Forelimb muscle (tissue), 1 donor: ENCODE measurements at regions not wholly inside any gene's neighbourhood (a gene's known extent, or its start where the extent isn't known, plus 50 kb on each side); places are given as distances from the start of the nearest gene placed in this dataset.

Experiments
- DNase-seq: peaks from one replicate; pipeline ENCODE4 v3.0.0-alpha.2; 2013; ENCODE audit warnings: low read depth

DNA sequence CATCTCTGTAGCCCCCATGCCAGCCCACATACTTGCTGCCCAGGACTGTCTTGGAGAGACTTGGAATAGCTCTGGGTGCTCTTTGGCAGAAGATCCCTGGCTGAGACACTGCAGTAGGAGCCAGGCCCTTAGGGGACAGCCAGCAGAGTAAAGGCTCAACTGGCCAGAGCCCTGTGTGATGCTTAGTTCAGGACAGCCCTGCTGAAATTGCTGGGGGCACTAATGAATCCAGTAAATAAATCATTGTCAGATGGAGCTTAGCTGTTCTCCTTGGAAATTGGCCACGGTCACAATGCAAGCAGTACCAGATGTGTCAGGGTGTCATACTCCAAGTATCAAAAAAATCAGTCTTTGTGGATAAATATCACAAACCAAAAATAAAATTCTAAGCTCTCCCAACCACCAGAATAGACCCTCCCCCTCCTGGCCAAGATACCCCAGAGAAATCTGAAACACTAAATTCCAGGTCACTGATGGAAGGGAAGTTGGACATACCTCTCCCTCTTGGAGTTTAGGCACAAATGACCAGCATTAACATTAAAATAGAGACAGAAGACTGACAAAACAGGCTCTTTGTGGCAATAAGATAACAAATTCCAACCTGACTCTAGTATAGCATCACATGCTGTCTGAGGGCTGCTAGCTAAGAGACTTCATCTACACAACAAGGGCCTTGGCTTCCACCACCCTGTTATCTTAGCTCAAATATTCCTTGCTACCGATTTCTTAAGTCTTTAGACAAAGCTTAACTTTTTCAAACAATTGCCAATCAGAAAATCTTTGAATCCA lies 83.2 kb upstream of the DNAH14 start:
- DNase-seq: no peak

DNA sequence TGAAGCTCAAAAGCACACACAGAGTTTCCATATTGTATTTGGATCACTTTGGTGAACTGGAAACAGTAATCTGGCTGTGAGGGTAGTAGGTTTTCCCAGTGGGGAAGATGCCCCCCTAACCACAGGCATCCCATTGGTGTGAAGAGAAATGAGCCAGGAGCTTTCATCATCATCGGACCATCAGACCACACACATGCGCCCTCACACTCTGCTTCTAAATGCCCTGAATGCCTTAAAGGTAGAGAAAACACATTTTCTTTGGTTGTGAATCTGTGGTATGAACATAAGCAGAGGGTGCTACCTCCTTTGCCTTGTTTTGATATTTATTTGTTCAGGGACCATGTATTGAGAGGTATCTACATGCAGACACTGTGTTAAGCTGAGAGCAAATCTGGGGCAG lies 79.0 kb upstream of the DNAH14 start:
- no peak for DNase-seq

DNA sequence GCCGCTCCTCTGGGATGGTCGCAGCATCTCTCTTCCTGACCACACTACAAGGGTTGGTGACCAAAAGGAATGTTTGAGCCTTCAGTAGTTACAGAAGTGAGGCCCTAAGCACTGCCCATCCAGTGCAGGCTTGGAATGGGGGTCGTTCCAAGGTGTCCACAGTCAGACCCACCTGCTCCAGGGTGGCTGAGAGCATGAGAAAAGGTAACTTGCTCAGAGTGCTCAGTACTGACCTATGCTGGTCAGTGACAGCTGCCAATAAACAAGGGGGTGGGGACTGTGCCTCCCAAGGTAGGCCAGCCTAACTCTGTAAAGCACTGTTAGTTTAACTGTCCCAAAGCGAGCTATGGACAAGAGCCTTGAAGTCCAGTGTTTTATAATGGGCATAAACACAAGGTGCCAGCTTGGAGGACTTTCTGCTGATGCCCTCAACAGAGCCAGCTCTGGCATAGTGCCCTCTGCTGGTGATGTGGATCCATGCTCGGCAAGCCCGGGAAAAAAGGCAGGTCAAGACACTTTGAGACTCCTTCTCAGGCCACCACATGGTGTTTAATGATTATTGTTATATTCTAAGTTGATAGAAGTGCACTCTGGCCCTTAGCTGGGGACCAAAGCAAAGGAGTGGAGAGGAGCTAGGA lies 78.1 kb upstream of the DNAH14 start:
- no peak for DNase-seq

DNA sequence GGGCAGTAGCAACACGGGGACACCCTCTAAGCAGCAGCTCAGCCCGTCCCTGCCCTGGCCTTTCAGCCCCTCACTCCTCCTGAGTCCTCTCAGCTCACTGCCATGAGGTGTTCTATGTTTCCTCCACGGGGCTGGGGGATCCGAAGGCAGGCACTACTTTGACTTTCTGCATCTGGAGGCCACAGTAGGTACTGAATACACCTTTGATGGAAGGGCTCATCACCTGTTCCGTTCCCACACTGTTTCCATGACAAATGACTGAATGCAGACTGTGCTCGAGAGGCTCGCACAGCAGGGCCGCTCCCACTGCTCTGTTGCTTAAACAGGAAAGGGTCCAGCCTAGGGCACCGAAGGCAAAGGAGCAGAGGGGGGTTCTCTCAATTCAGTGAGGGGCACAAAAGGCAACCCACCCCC lies 77.6 kb upstream of the DNAH14 start:
- no peak for DNase-seq

DNA sequence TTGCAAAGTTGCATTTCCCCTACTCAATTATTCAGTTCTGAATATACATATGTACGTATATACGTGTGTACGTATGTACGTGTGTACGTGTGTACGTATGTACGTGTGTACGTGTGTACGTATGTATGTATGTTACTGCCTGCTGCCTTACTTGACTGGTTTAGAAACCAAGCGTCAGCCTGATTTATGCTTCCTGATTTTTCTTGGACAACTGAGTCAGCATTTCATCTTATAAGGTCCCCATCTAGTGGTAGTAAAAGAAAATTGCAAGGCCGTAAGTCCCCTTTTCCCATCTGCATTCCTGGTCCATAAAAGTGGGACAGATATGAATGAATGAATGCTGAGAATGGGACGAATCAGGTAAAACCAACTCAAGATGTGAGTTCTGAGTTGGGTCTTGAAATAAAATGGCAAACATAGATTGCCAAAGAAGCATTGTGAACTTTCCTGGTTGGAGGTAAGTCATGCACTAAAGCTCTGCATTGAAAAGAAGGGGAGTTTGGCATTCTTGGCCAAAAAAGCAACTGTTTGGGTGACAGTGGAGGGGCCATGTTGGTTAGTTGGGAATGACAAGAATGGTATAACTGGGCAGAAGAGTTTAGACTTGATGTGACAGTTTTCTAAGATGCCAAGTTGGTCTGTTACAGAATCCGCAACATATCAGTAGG lies 76.4 kb upstream of the DNAH14 start:
- DNase-seq: peak; percentile 14

DNA sequence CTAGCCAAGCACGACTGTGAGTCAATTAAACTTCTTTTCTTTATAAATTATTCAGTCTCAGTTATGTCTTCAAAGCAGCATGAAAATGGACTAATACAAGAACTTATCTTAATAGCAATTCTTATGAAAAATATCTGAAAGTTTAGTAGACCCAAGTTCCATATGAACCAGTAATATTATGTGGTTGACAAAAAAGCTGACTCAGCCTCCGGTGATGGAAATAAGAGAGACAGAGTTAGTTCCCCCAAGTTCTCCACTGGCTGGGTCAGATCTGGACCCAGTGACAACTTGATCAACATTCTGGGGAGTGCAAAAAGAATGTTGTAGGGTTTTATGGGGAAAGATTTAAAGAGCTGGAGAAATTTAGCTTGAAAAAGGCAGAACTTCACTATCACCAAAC lies 72.5 kb upstream of the DNAH14 start:
- no peak for DNase-seq

DNA sequence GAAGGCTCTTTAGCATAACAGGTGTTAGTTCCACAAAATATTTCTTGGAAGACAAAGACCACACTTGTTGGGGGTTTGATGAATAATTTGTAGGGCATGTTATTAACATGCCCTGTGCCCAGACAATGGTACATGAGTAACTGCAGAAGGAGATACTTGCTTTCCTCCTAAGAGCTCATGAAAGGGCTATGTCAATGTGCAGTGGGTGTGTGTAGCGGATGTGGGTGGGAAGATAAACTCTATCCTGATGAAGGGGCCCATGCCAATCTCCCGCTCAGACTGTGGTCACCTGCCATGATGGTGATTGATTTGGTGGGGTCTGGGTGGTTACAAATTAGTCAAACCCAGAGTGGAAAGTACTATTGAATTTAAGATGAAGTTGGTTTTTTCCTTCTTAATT lies 69.8 kb upstream of the DNAH14 start:
- DNase-seq: no peak

DNA sequence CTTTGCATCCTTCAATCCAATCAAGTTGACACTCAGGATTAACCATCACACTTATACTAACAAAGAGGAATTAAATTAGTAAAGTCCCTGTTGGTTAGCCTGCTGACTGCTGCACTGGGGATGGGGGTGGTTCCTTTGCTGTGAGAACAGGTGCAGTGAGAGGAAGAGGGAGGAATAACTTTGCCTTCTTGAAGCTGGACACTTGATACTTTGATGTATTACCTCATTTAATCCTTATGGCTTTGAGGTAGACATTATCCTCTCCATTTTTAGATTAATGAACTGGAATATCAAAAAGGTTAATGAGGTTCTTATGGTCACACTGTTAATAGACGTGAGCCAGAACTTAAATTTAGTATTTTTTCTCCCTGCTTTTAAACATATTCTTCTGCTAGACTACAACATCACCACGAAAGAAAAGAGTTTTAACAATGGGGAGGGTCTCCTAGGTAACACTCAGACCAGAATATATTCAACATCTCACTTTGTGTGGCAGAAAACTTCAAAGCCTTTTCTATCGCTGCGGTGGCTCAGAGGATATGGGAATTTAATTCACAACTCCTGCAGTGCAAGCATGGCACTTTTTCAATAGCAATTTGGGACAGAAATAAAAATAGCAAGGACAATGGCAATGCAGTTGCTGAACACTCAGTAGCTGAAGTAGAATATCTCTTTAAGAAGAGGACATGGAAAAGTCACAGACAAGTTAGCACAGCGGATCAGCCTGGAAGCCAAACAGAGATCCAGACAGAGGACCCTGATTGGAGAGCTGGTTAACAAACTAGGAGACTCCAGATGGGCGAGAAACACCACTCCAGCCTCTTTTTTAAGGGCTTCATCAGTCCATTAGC lies 68.8 kb upstream of the DNAH14 start:
- DNase-seq: no peak

DNA sequence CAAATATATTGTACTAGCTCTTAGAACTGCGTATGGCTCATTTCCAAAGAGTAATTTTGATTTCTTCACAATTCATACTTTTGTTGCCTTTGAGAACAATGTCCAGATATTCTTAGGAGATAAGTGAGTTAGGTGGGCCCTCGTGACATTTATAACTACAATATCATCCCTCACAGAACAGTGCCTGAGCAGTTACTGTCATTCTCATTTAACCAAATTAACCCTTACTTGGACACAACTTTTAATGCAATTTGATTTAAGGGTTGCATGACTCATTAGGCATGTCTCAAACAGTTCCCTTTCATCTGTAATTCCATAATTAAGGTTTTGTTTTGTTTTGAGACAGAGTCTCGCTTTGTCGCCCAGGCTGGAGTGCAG lies 68.1 kb upstream of the DNAH14 start:
- DNase-seq: no peak

DNA sequence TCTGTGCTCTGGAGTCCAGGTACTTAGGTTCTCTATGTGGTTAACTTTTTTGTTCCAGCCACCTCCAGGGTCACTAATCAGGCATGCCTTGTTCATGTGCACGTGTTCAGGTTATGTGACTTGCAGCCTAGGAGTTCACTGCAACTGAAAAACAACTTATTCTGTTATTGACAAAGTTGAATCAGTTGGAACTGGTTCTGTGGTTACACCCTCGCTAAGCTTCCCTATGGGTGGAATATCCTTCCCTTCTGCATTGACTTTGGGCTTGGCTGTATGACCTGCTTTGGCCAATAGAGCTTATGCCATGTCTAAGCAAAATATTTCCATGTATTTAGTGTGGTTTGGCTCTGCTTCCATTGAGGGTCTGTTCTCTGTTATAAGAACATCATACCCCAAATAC lies 66.0 kb upstream of the DNAH14 start:
- no peak for DNase-seq

DNA sequence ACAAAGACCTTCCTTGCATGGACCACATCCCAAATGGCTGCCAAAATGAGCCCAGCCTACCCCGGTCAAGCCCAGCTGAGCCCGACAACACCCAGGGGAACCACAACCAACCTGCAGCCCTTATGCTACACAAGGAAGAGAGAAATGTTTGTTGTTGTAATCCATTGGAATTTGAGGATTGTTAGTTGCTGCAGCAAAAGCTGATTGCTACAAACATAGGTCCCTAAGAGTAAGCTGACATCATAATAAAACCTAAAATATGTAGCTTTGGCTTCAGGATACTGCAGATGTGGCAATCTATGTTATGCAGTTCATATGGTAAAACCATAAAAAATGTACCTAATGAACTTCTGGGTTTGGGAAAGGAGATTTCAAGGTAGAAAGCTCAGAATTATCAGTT lies 65.5 kb upstream of the DNAH14 start:
- DNase-seq: no peak

DNA sequence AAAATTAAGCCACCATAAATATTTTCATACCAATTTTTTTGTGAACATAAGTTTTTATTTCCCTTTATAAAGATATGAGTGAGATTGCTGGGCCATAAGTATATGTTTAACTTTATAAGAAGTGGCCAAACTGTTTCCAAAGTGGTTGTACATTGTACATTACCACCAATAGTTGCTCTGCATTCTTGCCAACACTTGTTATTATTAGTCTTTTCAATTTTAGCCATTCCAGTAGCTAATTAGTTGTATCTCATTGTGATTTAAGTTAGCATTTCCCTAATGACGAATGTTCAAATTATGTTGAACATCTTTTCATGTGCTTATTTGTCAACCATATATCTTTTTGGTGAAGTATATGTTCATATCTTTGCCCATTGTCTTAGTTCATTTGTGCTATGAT lies 64.0 kb upstream of the DNAH14 start:
- DNase-seq: no peak

DNA sequence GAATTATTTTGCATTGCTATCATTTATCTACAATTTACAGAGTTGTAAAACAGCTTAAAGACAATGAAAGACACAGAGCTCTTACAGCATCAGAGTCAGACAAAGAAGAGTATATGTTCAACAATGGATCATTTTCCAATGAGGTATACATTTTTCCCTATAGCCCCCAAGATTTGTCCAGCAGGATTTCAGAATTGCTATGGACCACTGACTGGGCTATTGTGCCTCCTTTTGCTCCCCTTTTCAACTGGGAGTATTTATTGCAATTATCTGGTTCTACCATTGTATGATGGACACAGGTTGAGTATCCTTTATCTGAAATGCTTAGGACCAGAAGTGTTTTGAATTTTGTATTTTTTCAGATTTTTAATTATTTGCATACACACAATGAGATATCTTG lies 62.5 kb upstream of the DNAH14 start:
- no peak for DNase-seq

DNA sequence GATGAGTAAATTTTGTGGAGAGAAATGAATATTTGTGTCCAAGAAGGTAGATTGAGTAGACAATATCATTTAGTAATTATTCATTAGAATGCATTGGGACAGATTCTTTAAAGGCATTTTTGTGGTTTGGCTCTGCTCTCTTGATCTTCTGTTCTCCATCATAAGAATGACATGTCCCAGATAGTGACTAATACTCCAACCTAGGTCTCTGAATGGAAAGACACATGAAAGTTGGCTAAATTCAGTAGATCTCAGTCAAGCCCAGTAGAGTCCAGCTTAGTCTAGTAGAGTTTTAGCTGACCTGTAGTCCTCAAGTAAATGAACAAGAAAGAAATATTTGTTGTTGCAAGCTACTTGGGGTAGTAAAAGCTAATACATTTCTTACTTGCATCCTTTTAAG lies 61.8 kb upstream of the DNAH14 start:
- DNase-seq: no peak

DNA sequence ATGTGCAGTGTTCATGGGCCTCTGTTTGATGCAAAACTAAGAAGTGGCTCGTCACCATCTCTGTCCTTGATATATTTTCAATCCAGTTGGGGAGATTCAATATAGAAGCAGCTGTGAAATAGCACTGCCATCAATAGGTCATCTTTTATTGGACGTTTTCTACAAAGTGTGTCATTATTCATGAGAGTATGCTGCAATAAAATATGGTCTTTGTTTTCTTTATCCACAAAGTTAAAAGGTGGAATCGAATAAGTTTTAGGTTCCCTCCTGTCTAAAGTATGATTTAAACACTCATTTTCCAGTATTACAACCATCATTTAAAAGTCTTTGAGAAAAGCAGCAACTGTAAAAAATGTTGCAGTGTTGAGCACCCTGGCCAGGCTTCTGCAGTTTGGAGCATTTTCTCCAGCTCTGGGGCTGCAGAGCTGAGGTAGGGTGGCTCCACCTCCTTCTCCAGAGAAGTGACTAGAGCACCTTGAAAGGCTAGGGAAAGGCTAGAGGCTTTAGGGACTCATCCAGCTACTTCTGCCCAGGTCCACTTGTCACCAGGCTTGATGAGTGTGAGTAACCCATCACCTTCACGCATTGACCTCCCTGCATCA lies 56.5 kb upstream of the DNAH14 start:
- DNase-seq: no peak

DNA sequence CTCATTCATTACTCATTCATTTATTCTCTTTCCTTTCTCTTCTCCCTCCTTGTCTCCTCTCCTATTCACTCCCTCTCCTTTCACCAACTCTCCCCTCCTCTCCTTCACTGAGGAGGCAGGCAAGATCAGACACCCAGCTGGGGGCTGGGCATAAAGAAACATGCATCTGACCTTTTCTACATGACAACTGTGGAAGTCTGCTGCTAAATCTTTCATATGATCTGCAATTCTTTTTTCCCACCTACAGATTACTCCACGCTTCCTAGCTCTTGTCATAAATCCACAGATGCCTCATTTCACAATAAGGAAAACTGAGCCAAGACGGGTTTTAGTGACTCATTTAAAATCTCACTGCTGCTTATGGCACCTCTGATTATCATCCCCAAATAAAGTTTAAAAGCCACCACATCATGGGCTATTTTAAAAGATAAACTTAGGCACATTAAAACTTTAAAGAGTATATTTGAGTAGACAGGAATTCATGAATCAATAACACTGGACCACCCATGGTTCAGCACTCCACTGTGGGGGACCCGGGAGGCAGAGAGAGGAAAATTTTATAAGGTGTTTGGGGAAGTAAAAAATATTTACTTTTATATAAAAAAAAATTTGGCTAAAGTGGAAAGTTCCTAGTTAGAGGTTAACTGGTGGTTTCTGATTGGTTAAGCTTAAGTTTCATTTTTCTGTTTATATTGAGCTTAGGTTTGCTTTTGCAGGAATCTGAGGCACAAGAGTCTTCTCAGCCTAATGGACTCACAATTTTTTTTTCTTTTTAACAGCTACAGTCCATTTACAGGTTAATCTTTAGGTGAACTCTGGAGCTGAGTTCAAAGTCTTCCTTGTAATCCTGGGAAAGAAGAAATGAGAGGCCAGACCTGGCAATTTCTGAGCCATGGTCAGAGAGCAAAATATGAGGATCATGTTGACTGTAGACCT lies 55.8 kb upstream of the DNAH14 start:
- no peak for DNase-seq

DNA sequence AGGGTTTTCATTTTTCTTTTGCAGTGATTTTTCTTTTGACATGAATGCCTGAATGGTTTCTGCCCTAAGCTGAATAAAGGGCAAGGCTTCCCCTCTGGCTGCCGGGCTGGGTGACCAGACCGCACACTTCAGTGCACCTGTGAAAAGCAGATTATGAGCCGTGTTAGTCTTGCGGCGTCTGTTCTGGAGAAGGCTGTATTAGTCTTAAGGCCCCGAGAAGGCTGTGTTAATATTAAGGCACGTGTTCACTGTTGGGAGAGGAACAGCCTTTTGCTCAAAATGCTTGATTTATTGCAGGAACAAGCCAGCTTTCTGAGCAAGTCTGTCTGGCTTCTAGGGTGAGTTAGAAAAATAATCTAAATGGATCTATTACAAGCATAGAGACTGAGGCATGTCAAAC lies 54.7 kb upstream of the DNAH14 start:
- DNase-seq: no peak

DNA sequence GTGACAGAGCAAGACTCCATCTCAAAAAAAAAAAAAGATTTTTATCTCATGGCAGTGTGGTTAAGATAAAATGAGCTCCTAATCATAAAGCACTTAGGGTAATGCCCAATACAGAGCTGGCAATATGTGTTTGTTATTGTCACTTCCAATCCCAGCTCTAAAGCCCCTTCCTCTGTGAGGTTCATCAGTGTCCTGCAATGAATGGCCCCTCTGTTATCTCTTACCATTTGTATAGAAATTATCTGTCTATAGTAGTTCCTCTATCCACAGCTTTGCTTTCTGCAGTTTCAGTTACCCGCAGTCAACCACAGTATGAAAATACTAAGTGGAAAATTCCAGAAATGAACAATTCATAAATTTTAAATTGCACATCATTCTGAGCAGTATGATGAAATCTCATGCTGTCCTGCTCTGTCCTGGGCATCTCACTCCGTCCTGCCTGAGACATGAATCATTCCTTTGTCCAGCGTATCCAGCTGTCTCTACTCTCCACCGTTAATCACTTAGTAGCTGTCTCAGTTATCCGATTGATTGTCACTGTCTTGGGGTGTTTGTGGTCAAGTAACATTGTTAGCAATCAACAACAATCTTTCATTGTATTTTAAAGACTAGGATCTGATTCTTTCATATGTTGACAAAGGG lies 50.2 kb upstream of the DNAH14 start:
- no peak for DNase-seq
